ENCODE measurements at regions not wholly inside any gene's neighbourhood (a gene's known extent, or its start where the extent isn't known, plus 50 kb on each side); places are given as distances from the start of the nearest gene placed in this dataset.
"Not testable (repeated sequence)": the region's sequence is repeated elsewhere in the genome, so short reads cannot be mapped to it uniquely, and the experiment has no call there.

DNA sequence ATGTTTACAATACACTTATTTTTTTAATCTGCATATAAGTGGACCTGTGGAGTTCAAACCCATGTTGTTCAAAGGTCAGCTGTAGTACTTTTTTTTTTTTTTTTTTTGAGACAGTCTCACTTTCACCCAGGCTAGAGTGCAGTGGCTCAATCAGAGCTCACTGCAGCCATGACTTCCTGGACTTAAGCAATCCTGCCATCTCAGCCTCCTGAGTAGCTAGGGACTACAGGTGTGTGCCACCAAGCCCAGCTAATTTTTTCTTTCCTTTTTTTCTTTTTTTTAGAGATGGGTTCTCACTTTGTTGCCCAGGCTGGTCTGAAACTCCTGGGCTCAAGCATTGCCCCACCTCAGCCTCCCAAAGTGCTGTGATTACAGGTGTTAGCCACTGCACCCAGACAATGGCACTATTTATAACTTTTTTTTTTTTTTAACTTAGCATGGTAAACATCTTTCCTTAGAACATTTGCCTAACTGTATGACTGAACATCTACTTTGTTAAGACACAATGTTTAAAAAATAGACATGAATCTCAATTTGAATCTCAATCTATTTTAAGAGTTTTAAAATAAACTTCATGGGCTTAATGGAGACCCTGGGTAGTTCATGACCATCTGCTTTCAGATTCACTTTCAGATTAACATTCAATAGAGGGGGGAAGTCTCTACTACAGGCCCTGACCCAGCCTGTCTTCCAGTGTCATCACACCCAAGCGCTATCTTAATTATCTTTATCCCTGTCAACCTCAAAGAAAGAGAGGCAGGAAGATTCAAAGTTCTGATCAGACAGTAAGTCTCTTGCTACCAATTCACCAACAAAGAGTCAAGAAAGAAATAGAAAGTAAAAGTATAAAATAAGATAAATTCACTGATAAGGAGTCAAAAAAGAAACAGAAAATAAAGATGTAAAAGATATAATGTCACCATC is 97.7 kb upstream of the DOCK9 start:
- DNase-seq (ENCODE audit: low spot score): no peak

DNA sequence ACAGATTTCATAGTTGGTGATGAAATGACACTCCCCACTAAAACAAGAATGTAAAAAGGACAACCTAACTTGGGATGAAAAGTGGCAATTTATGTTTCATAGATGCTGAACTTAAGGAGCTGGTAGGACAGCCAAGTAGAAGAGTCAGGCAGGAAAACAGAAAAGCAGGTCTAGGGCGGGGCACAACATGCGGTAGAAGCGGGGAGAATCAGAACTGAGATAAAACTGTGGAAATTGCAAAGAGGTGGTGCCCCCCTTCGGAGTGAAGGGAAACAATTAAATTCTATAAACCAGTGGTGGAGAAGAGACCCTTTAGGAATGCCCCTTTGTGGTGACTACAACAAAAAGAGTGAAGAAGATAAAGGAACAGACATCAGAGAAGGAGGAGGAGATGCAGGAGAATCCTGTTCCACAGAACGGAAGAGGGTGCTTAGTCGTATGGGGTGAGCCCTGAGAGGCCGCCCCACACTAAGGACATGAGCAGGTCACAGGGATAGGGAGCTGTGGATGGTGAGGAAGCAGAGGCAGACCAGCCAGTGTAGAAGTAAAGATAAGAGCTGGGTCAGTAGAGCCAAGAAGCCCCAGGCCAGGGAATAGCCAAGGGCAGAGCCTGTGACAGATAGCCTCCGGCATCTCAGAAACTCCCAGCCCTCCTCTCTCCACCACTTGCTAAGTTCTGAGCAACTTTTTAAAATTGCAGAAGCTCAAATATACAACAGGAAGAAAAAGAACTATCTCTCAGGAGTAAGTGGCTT is 100.3 kb upstream of the DOCK9 start:
- DNase-seq (ENCODE audit: low spot score): no peak

DNA sequence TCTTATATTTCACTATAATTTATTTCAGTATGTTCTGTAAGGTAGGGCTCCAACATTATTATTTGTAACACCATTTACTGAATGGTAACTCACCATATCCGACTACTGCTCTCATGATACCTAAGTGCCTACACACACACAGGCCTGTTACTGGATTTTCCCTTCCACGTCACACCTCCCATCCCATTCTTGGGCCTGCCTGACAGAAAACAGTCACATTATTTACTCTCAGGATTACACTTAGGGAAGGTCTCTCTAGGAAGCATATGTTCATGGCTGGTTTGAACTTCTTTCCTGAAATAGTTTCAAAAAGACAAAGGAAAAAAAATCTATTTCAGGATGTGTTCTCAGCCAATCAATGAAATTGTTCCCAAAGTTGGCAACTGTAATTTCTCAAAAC is 102.3 kb upstream of the DOCK9 start:
- DNase-seq (ENCODE audit: low spot score): no peak

DNA sequence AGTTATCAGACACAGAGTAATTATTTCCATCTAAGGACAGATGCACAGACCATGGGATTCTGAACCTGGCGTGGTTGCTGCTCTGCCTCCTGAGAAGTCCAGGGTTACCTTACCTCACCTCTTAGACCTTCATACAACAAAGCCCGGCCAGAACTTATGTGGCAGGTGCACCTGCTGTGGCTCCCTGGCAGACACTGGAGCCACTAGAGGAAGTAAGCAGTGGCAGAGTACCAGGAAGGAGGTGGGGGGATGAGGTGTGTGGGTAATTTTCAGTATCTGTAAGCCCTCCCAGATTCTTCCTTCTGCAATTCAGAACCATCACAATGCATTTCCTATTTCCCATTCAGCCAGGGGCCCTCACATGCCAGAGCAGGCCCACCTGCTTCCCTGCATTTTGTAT is 106.1 kb upstream of the DOCK9 start:
- DNase-seq (ENCODE audit: low spot score): no peak

DNA sequence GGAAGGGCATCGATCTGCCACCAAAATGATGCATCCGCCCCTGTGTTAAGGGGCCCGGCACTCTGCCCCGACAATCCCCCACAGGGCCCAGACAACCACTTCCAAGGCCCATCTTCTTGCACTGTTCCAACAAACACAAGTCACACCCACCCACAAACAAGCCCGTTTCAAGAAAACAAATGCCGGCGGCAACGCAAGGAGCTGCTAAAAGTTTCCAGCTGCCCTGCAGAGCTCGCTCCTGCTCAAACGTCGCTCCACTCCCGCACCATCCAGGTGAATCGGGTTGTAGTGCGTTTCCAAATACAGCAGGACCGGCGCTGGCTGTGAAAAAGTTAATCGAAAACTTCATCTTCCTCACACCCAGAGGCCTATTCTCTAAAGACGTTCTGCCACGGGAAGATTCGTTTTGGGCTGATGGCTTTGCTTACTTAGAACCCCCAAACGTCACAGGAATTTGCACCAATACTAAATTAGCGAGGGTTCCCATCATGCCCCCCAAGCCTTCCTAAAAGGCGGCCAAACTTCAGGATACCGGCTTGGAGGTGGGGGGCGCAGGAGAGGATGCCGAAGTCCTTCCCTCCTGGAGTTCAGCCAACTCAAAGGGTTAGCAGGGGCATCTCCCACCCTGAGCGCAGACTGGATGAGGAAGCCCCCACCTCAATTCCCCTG is 107.4 kb upstream of the DOCK9 start:
- no peak for DNase-seq (ENCODE audit: low spot score)

DNA sequence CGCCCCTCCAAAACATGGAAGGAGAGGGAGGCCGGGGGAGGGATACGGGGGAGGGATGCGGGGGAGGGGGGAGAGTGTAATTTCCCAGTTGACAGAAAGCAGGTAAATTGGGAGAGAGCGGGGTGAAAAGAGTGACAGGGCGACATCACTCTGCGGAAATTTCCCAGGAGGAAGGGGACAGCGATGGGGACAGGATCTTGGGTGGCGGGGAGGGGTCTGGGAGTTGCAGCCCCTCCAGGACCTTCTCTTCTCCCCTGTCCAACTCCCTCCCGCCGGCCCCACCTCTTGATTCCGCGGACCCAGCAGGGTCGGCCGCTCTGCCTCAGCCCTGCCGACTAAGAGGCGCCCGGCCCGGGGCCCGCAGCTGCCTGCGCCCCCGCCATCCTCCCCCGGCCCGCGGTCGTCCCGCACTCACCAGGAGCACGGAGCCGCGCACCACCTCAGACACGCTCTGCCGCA is 108.0 kb upstream of the DOCK9 start:
- DNase-seq (ENCODE audit: low spot score): peak; percentile 38

DNA sequence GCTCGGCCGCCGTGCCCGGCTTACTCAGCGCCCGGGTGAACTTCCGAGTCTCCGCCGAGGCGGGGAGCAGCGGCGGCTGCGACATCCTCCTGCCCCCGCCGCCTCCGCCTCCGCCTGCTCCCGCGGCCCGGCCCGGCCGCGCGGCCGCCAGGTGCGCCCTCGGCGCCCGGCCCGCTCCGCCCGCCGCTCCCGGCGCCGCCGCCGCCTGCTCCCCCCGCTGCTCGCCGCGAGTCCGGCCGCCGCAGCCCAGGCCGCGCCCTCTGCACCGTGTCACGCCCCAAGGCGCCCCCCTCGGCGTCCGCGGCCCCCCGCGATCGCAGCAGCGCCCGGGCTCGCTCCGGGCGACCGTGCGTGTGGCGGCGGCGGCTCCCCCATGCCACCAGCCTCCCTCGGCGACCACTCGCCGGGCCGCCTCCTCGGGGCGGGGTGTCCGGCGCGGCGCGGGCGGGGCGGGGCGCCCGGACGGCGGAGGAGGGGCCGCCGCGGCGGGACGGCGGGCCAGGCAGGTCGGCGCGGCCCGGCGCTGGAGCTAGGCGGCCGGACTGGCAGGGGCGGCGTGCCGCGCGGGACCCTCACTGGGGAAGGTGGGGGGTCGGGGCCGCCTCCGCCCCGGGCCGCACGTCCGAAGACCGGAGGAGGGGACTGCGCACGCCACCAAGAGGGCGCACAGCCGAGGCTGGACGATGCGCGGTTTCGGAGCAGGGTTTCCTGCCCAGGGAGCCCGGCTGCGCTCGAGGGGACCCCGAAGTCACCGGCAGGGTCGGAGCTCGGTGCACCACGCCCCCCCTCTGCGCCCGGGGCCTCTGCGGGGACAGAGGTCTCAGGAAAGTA is 108.6 kb upstream of the DOCK9 start:
- peak; percentile 85 for DNase-seq (ENCODE audit: low spot score)

DNA sequence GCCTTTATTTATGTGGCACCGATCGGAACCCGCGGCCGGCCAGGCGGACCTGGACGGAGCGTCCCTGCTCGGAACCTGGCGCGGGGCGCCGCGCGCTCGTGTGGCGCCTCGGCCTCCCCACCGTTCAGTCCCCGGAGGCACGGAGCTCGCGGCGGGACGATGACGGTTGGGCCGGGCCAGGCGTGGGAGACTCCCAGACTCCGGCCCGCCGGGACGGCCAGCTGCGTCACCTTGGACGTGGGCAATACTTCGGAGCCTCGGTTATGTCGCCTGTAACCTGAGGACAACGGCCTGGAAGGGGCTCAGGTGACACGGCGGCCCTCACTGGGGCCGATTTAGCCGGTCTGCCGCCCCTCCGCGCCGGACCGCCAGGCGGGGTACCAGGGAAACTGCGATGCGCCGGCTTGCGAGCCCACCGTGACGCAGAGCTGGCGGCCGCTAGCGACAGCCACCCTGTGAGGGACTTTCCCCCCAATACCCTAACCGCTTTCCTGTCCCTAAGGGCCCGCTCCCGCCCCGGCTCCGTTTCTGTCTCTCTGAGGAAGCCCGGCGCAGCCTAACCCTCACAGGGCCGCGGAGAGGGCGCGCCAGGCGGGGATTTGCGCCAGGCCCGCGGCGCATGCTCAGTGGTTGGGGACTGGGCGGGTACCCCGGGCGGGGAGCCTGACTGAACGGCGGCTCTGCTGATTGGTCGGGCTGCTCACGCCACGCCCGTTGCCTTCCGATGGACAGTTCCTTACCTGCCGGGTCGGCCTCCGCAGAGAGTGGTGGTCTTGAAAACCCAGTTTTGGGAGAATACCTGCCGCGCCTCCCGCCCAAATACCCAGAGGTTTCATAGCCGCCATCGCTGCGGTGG is 109.5 kb upstream of the DOCK9 start:
- DNase-seq (ENCODE audit: low spot score): peak; percentile 99

DNA sequence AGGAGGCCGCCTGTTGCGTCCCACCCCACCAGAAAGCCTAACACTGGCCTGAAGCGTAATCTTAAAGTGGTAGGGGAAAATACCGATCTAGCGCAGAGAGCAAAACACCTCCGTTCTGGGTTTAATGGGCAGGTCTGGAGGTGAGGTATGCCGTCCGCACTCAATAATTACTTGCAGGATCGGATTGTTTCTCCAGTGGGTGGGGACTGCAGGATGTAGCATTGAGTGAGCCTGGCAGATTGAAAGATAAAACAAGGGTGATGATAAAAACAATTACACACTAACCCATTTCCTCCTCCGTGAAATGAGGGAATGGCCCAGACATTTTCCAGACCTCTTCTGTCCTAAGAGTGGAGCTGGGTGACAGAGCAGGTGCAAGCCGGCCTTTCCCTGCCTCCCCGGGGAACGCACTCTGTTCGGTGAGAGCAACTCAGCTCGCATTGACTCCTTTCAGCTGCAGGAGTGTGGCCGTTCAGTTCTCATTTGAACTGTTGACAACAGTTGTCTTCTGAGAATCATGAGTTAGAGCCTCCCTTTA is 110.2 kb upstream of the DOCK9 start:
- no peak for DNase-seq (ENCODE audit: low spot score)

DNA sequence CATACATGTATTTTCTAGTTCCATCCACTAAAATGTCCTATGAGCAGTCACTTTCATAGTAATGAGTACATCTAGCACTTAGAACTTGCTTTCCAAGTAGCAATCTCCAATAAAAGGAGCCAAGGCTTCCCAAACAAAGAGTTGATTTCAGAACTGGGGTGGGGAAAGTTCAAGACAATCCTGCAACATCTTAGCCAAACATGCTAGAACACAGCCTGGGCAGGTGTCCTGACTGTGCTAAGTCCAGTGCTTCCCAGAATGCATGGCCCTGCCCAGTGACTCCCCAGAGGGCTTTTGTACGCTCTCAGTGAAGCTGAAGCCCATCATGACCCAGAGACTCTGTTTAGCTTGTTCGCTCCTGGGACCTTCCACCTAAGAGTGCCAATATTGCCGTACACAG is 106.7 kb upstream of the UBAC2 start:
- DNase-seq (ENCODE audit: low spot score): no peak

DNA sequence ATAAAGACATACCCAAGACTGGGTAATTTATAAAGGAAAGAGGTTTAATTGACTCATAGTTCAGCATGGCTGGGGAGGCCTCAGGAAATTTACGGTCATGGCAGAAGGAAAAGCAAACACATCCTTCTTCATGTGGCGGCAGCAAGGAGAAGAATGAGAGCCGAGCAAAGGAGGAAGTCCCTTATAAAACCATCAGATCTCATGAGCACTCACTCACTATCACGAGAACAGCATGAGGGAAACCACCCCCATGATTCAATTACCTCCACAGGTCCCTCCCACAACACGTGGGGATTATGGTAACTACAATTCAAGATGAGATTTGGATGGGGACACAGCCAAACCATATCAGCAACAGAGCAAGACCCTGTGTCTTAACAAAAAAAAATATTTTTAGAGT is 98.8 kb upstream of the UBAC2 start:
- not testable (repeated sequence) for DNase-seq (ENCODE audit: low spot score)

DNA sequence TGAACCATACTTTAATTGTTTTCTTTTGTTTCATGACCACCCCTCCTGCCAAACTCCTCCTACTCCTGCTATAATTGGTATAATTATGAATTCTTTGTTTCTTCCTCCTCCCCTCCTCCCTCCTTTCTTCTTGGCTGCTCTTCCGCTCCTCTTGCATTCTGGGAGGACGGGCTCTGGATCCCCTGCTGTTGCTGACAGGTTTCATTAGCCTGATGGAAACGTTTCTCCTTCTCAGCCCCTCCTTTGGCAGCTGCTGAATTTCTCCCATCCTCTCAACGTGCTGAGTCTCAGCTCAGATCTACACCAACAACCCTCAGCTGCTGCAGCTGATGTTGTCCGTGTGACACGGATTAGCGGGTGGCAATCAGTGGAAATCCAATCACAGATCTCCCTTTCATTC is 97.1 kb upstream of the UBAC2 start:
- peak; percentile 59 for DNase-seq (ENCODE audit: low spot score)

DNA sequence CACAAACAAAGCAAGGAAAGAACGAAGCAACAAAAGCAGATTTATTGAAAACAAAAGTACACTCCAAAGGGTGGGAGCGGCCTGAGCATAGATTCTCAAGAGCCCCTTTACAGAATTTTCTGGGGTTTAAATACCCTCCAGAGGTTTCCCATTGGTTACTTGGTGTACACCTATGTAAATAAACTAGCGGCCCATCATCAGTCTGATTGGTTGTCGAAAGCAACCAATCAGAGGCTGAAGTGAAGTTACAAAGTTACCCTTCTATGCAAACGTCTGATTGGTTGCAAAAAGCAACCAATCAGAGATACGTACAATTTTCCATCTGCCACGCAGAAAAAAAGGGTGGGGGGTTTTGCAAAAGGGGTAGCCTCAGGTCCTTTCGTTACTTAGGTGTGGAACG is 96.3 kb upstream of the UBAC2 start:
- no peak for DNase-seq (ENCODE audit: low spot score)

DNA sequence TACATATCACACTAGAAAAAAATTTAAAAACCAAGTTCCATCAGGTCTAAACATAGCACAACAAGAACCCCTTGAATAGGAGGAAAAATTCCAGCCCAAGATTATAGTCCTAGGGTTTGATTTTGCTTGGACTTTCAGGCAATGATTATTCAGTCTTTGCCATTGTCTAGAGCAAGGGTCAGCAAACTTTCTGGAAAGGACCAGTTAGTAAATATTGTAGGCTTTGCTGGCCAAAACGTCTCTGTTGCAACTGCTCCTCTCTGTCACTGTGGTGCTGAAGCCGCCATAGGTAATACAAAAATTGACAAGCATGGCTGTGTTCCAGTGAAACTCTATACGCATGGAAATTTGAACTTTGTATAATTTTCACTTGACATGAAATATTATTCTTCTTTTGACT is 95.5 kb upstream of the UBAC2 start:
- no peak for DNase-seq (ENCODE audit: low spot score)

DNA sequence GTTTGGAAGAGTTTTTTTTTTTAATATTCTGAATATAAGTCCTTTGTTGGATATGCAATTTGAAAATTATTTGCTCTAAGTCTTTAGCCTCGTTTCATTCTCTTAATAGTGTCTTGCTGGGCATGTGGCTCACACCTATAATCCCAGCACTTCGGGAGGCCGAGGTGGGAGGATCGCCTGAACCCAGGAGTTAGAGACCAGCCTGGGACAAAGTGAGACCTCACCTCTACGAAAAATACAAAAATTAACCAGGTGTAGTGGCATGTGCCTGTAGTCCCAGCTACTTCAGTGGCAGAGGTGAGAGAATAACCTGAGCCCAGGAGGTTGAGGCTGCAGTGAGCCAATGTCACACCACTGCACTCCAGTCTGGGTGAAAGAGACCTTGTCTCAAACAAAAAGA is 87.3 kb upstream of the UBAC2 start:
- DNase-seq (ENCODE audit: low spot score): no peak

DNA sequence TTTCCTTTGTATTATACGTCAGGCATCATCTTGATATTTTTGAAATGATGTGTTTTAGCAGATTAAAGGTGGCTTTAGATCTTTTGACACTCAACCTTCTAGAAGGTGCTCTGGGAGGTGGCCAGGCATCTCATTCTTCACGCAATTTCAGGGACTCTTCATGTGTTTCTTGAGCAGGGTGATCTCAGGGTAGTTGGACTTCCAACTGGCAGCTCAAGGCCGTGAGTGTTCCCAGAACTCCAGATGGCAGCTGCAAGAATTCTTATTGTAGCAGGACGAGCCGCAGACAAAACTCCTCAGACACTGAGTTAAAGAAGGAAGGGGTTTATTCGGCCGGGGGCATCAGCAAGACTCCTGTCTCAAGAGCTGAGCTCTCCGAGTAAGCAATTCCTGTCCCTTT is 82.5 kb upstream of the UBAC2 start:
- no peak for DNase-seq (ENCODE audit: low spot score)

DNA sequence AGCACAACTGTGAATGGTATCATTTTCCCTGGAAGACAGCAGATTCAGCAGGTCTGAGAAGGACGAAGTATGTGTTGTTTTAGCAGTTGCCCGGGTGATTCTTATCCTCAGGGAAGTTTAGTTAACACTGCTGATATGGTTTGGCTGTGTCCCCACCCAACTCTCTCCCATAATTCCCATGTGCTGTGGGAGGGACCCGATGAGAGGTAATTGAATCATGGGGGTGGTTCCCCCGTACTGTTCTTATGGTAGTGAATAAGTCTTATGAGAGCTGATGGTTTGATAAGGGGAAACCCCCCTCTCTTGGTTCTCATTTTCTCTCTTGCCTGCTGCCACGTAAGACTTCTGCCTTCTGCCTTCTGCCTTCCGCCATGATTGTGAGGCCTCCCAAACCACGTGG is 81.0 kb upstream of the UBAC2 start:
- no peak for DNase-seq (ENCODE audit: low spot score)

DNA sequence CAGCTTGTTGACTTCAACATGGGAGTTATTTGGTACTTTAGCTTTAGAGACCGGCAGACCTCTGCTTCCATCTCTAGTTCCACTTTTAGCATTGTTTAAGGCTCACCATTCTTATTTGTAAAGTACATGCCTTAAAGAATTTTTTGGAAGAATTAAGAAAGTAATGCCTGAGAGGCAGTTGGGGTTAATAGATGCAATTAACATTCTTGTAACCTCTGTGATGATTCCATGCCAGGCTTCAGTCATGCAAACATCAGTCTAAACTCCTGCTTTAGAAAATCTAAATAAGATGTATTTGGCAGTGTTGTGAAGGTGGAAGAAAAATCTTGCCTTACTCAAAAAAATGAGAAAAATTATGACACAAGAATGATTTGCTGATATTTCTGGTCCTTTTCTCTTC is 79.9 kb upstream of the UBAC2 start:
- no peak for DNase-seq (ENCODE audit: low spot score)

DNA sequence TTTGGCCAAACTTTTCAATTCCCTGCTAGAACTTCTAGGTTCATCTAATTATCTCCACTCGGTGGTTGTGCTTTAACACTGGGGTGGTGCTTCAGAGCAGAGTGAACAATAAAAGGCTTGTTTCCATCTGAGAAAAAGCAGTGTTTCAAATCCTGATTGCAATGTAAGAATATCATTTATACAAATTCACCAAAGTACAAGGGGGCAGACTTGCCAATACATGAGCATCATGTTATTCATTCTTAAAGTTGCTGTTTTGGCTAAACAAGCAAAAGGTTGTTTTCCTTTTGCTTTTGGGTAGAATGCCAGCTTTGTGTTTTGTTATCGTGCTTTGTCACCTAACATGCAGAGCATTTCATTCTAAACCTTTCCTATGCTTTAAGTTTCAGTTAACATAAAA is 78.5 kb upstream of the UBAC2 start:
- DNase-seq (ENCODE audit: low spot score): no peak
